HFF-Myc (cell line): ENCODE measurements at regions not wholly inside any gene's neighbourhood (a gene's known extent, or its start where the extent isn't known, plus 50 kb on each side); places are given as distances from the start of the nearest gene placed in this dataset.

Source experiments
- DNase-seq: peaks from one replicate; pipeline ENCODE4 v3.0.0-alpha.2; 2011; ENCODE audit warnings: low read depth; ENCODE audit errors: extremely low read depth
- H3K4me3 ChIP-seq: replicated peaks from 2 replicates; pipeline ENCODE4 v1.5.1; 2011; ENCODE audit warnings: low read depth, mild to moderate bottlenecking, control low read depth, low read length
- TF ChIP-seq, protein P1 (sequence below): IDR thresholded peaks from 2 replicates; pipeline ENCODE4 v1.5.1; 2012; ENCODE audit warnings: mild to moderate bottlenecking, low read depth, low read length, control low read depth; ENCODE audit errors: missing control alignments

DNA sequence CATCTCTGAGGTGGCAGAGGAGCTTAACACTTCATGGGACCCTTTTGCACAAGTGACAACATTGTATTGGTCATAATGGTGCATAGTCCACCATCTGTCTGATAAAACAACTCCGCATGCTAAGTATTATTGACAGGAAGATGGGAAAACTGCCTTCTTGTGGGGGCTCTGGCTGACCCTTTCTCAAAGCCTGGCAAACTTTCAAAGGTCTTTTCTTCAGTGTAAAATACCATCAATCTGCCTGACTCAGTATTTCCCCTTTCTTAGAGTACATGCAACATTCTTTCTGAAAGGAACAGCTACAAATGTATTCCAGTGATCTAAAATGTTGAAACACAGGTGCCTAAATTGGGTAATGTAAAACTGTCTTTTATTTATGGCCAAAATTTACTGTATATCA is 89.1 kb downstream of the NAA11 start:
- no peak for DNase-seq
- TF ChIP-seq, protein P1, sequence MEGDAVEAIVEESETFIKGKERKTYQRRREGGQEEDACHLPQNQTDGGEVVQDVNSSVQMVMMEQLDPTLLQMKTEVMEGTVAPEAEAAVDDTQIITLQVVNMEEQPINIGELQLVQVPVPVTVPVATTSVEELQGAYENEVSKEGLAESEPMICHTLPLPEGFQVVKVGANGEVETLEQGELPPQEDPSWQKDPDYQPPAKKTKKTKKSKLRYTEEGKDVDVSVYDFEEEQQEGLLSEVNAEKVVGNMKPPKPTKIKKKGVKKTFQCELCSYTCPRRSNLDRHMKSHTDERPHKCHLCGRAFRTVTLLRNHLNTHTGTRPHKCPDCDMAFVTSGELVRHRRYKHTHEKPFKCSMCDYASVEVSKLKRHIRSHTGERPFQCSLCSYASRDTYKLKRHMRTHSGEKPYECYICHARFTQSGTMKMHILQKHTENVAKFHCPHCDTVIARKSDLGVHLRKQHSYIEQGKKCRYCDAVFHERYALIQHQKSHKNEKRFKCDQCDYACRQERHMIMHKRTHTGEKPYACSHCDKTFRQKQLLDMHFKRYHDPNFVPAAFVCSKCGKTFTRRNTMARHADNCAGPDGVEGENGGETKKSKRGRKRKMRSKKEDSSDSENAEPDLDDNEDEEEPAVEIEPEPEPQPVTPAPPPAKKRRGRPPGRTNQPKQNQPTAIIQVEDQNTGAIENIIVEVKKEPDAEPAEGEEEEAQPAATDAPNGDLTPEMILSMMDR: no peak

DNA sequence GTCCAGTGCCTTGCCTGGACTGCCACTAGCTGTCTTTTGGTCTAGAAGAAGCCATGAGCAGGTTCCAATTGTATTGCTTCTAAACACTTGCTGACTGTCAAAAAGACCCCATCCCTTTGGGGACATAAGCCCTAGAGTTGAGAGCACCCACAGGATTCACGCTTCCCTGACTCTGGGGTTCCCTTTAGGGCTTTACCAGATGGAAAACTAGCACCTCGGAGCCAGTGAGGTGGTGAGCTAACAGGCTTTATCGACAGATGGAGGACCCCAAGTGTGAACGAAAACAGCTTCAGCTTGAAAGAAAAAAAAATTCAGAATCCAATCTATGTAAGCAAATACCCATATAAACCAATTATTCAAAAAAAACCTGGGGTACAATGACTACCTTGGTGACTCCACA is 90.8 kb downstream of the NAA11 start:
- no peak overlapping the region for H3K4me3 ChIP-seq
- no peak for DNase-seq
- TF ChIP-seq, protein P1: no peak

More for the DNA sequence above, 89.1 kb downstream of the NAA11 start:
- H3K4me3 ChIP-seq: no peak overlapping the region

DNA sequence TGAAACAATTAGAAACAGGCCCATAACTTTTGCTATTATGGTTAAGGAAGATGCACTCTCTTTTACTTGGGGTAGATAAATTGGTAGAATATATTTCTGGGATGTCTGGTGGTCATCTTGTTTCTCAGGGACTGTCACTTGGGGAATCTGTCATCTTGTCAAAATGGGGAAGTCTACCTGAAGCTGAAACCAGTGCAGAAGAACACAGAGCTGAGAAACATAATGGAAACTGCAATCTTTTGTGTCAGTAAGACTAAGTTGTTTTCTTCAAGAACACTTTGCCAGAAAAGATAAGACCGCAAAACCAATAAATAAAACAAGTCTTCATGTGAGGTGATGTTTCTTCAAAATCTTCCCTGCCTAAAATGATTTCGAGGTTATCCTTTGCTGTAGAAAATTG is 92.0 kb downstream of the NAA11 start:
- TF ChIP-seq, protein P1: no peak
- DNase-seq: no peak
- H3K4me3 ChIP-seq: no peak overlapping the region

DNA sequence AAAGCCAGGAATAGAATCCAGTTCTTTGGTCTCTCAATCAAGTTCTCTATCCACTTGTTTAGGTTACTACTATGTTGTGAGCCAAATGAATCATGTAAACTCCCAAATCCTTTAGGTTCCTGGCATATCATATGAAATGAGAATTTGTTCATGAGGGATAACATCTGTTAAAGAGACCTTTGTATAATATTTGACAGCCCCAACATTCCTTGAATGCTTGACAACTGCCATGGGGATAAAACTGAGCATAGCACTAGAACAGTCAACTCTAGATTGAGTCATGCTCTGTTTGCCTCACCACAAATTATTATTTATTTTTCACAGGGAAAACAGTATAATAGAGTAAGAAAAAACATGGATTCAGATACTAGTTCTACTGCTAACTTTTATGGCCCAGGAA is 93.3 kb downstream of the NAA11 start:
- TF ChIP-seq, protein P1: no peak
- H3K4me3 ChIP-seq: no peak overlapping the region
- no peak for DNase-seq

DNA sequence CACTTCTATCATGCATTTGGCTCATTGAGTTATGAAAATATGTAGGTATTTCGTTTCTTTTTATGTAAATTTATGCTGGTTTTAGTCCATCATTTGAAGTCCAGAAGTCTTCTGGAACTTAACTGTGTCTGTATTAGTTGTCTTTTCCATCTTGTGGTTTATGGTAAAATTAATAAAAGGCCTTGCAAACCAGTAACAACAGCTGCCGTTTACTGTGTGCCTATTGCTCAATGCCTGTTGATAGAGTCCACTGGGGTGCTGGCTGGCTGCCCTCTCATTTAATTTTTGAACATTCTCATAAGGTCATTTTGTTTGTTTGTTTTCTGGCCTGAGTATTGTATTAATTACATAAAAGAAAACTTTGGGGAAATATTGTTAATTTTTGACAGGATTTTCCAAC is 98.0 kb downstream of the NAA11 start:
- H3K4me3 ChIP-seq: no peak overlapping the region
- DNase-seq: no peak
- TF ChIP-seq, protein P1: no peak

DNA sequence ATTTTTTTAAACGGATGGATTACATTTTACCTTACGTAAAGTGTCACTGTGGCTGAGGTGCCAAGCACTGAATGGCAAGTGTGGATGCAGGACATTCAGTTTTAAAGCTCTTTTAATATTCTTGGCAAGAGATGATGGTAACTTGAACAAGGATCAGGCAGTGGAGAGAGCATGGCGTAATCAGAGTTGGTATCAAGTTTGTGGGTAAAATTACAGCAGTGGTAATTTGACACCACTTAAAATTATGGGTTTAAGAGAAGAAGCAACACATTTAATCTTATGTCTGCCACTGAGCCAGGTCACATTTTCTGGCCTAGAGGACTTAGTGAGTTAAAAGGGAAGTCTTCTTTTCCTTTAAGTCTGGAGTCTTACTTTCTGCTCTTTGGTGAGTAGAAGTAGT is 100.5 kb downstream of the NAA11 start:
- TF ChIP-seq, protein P1: no peak

DNA sequence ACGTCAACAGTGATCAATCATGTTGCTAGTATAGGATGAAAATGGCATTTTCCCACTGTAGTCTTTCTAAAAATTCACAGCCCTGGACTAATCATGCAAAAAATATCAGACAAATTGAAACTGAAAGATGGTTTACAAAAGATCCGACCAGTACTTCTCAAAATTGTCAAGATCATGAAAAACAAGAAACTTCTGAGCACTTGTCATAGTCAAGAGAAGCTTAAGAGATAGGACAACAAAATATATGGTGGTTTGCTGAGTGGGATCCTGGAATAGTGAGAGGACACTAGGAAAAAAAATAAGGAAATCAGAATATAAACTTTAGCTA is 101.1 kb downstream of the NAA11 start:
- no peak overlapping the region for H3K4me3 ChIP-seq
- DNase-seq: no peak
- TF ChIP-seq, protein P1: no peak

More for the DNA sequence above, 100.5 kb downstream of the NAA11 start:
- DNase-seq: no peak
- no peak overlapping the region for H3K4me3 ChIP-seq
